AG04450 (cell line): ENCODE measurements at regions not wholly inside any gene's neighbourhood (a gene's known extent, or its start where the extent isn't known, plus 50 kb on each side); places are given as distances from the start of the nearest gene placed in this dataset.

Source experiments
- CTCF ChIA-PET: fragments of 300-600, 350-600 bp; formaldehyde crosslinking; extraction: SDS; loops from one replicate; lab custom pipeline; 2022; ENCODE audit warnings: antibody characterized with exemption, inconsistent platforms; lab: Charles Lee
- POLR2A ChIA-PET: fragments of 350-600 bp; formaldehyde crosslinking; extraction: SDS; loops from one replicate; lab custom pipeline; 2021; ENCODE audit warnings: antibody characterized with exemption, inconsistent platforms; lab: Yijun Ruan, JAX
- DNase-seq: peaks from one replicate; pipeline ENCODE4 v3.0.0-alpha.2; 2011; ENCODE audit warnings: low read depth, low spot score
- H3K27ac ChIP-seq: one replicate; pipeline ENCODE4 v1.5.1; 2012; ENCODE audit warnings: low read depth, low read length, control low read depth
- H3K27me3 ChIP-seq: one replicate; pipeline ENCODE4 v1.6.0; 2012; ENCODE audit warnings: low read length; ENCODE audit not compliant: control insufficient read depth, insufficient read depth
- H3K4me3 ChIP-seq: 2 replicates; pipeline ENCODE4 v1.5.1; 2011; ENCODE audit warnings: mild to moderate bottlenecking, low read depth, low read length, control low read depth
- H3K9me3 ChIP-seq: 2 replicates; pipeline ENCODE4 v1.5.1; 2012; ENCODE audit warnings: low read length; ENCODE audit not compliant: control insufficient read depth, insufficient read depth
- TF ChIP-seq, protein P1 (sequence below): IDR thresholded peaks from 2 replicates; pipeline ENCODE4 v1.5.1; 2011; ENCODE audit warnings: low read depth, low read length, control low read depth, inconsistent platforms

DNA sequence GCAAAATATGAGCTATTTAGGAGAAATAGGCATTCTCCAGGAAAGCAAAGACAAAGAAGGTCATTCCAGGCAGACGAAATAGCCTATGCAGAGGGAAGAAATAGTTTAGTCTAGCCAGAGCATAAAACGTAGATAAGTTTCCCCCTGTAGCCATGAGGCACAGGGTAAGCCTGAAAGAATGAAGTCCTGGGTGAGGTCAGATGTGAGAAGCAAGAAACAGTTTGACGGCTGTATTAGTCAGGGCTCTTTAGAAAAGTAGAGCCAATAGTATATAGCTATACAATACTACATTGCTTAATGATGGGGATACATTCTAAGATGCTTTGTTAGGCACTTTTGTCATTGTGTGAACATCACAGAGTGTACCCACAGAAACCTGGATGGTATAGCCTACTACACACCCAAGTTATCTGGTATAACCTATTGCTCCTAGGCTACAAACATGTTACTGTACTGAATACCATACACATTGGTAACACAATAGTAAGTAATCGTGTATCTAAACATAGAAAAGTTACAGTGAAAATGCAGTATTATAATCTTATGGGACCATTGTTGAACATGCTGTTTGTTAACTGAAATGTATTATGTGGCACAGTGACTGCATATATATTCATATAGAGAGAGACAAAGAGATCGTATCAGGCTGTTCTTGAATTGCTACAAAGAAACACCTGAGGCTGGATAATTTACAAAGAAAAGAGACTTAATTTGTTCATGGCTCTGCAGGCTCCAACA lies 59.3 kb upstream of the WDFY2 start:
- CTCF ChIA-PET: interaction anchor here (0.6 to 1.0 kb wide), 2 partner anchors 13 to 45 kb away, joined by 3 to 5 read pairs; no protein-coding TSS in a partner anchor
- no peak overlapping the region for H3K4me3 ChIP-seq

DNA sequence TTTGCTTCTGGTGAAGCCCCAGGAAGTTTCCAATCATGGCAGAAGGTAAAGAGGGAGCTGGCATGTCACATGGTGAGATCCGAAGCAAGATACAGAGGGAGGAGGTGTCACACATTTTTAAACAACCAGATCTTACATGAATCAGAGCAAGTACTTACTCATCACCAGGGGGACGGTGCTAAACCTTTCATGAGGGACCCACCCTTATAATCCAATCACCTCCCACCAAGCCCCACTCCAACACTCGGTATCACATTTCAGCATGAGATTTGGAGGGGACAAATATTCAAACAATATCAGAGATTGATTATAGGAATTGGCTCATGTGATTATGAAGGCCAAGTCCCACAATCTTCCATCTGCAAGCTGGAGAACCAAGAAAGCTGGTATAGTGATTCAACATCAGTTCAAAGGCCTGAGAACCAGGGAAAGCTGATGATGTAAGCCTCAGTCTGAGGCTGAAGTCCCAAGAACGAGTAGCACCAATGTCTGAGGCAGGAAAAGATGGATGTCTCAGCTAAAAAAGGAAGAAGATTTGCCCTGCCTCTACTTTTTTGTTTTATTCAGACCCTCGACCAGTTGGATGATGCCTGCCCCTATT lies 58.6 kb upstream of the WDFY2 start:
- Histone ChIP-seq H3K27me3 (no peaks in the 10 kb centered on the region), H3K4me3 (no peak overlapping the region), H3K9me3 (0 out of 2 replicates have a peak, but pooled peaks cover 4% of the 10 kb centered on the region), H3K27ac (no peak overlapping the region)
- TF ChIP-seq, protein P1, sequence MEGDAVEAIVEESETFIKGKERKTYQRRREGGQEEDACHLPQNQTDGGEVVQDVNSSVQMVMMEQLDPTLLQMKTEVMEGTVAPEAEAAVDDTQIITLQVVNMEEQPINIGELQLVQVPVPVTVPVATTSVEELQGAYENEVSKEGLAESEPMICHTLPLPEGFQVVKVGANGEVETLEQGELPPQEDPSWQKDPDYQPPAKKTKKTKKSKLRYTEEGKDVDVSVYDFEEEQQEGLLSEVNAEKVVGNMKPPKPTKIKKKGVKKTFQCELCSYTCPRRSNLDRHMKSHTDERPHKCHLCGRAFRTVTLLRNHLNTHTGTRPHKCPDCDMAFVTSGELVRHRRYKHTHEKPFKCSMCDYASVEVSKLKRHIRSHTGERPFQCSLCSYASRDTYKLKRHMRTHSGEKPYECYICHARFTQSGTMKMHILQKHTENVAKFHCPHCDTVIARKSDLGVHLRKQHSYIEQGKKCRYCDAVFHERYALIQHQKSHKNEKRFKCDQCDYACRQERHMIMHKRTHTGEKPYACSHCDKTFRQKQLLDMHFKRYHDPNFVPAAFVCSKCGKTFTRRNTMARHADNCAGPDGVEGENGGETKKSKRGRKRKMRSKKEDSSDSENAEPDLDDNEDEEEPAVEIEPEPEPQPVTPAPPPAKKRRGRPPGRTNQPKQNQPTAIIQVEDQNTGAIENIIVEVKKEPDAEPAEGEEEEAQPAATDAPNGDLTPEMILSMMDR: no peak
- POLR2A ChIA-PET: interaction anchor here (1.4 to 1.5 kb wide), 2 partner anchors 73 kb away, joined by 4 to 11 read pairs; partner anchors contain the start of gene INTS6
- DNase-seq: no peak
- CTCF ChIA-PET: interaction anchor here (0.6 to 1.0 kb wide), 2 partner anchors 13 to 46 kb away, joined by 3 to 5 read pairs; no protein-coding TSS in a partner anchor

More for the DNA sequence above, 59.3 kb upstream of the WDFY2 start:
- Histone ChIP-seq H3K27ac (no peak overlapping the region), H3K27me3 (no peaks in the 10 kb centered on the region), H3K9me3 (0 out of 2 replicates have a peak, but pooled peaks cover 4% of the 10 kb centered on the region)
- POLR2A ChIA-PET: interaction anchor here (1.4 kb wide), 1 partner anchor 72 kb away, joined by 11 read pairs; the partner anchor contains the start of gene INTS6
- TF ChIP-seq, protein P1: no peak
- no peak for DNase-seq

DNA sequence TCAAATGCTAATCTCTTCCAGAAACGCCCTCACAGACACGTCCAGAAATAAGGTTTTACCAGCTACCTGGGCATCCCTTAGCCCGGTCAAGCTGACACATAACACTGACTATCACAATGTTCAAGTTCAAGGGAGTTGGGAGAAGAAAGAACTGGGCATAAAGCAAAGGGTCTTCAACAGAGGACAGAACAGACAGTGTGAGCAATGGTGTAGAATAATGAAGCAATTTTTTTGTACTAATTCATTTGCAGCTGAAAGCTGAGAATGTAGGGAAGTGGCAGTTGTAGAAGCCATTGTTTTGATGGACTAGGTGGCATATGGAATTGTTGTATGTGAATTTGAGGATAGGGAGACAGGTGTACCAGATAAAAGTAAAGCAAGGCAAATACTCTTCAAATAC lies 58.1 kb upstream of the WDFY2 start:
- Histone ChIP-seq H3K27me3 (no peaks in the 10 kb centered on the region), H3K4me3 (no peak overlapping the region), H3K9me3 (0 out of 2 replicates have a peak, but pooled peaks cover 4% of the 10 kb centered on the region), H3K27ac (no peak overlapping the region)
- POLR2A ChIA-PET: interaction anchor here (1.5 kb wide), 1 partner anchor 73 kb away, joined by 4 read pairs; the partner anchor contains the start of gene INTS6
- DNase-seq: no peak
- CTCF ChIA-PET: interaction anchor here (1.0 kb wide), 1 partner anchor 12 kb away, joined by 3 read pairs; no protein-coding TSS in a partner anchor
- TF ChIP-seq, protein P1: no peak

DNA sequence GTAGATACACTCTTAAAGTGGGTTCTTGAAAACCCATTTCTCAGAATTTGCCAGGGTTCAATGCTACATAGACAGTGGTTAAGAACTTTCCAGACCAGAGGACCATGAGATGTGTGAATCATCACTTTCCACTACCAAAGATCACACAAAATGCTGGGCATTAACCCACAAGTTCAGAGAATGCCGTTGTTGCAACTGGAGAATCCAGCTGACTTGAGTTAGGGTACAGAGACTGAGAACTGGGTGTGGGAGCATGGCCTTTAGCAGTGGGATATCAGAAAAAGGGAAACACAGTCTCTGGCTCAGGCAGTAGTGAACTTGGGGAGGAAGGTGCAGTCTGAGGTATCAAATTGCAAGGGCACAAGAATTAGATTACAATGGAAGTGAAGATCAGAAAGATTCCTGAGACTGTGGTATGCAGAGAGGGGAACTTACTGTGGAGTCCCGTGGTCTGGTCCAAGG lies 51.5 kb upstream of the WDFY2 start:
- Histone ChIP-seq H3K4me3 (no peak overlapping the region), H3K27ac (no peak overlapping the region), H3K9me3 (no peaks in the 10 kb centered on the region; the same call in 1 of the 2 replicates), H3K27me3 (no peaks in the 10 kb centered on the region)
- ChIA-PET POLR2A (no interaction called here), CTCF (no interaction called here)
- no peak for DNase-seq
- TF ChIP-seq, protein P1: no peak
